ENCODE measurements at regions not wholly inside any gene's neighbourhood (a gene's known extent, or its start where the extent isn't known, plus 50 kb on each side); places are given as distances from the start of the nearest gene placed in this dataset.

- peaks cover 4% of the 10 kb centered on the region for H3K27me3 Mint-ChIP-seq (ENCODE audit: insufficient read depth, low read depth, poor library complexity)
- Histone ChIP-seq H3K4me2 (no peak overlapping the region), H3K9me2 (ENCODE audit: insufficient read depth) (peaks cover 4% of the 10 kb centered on the region; the same call in 1 of the 2 replicates), H3K4me3 (no peak overlapping the region), H3K27me3 (ENCODE audit: insufficient read depth) (no peaks in the 10 kb centered on the region), H3K79me2 (replicated peaks; ENCODE audit: insufficient read depth) (no peaks in the 10 kb centered on the region), H4K20me1 (replicated peaks; ENCODE audit: insufficient read depth) (no peaks in the 10 kb centered on the region), H3F3A (replicated peaks; ENCODE audit: low read depth) (no peaks in the 10 kb centered on the region), H3K36me3 (ENCODE audit: insufficient read depth) (no peaks in the 10 kb centered on the region), H2AFZ (no peak overlapping the region), H3K27ac (ENCODE audit: low read depth) (no peak overlapping the region), H3K4me1 (ENCODE audit: insufficient read depth) (no peaks in the 10 kb centered on the region)
- ATAC-seq (no peak), DNase-seq (ENCODE audit: low spot score) (no peak)
- no peak overlapping the region for H3K27ac Mint-ChIP-seq
- H3K4me1 Mint-ChIP-seq, result no peaks in the 10 kb centered on the region
- H3K9me3 Mint-ChIP-seq, result no peaks in the 10 kb centered on the region; the same call in 2 of the 3 replicates
- TF ChIP-seq EZH2 (IDR thresholded peaks at IDR 0.05; ENCODE audit: low read depth, unreplicated experiment) (no peak), ZNF331 (CRISPR knock-in tag; IDR thresholded peaks at IDR 0.05; ENCODE audit: low read depth) (no peak), ETS1 (IDR thresholded peaks at IDR 0.05) (no peak), ZNF114 (CRISPR knock-in tag; IDR thresholded peaks at IDR 0.05) (no peak), NANOG (IDR thresholded peaks at IDR 0.05; ENCODE audit: borderline replicate concordance) (no peak), EZH2phosphoT487 (IDR thresholded peaks at IDR 0.05; ENCODE audit: unreplicated experiment) (no peak), JUNB (IDR thresholded peaks at IDR 0.05; ENCODE audit: unreplicated experiment) (no peak), REST (IDR thresholded peaks at IDR 0.05; ENCODE audit: unreplicated experiment) (no peak), STAT1 (IDR thresholded peaks at IDR 0.05; ENCODE audit: unreplicated experiment) (no peak), CTCF (conservative IDR thresholded peaks at IDR 0.05; ENCODE audit: low read depth in 2 of 2) (no peak), ZNF462 (CRISPR knock-in tag; IDR thresholded peaks at IDR 0.05) (no peak), CREB1 (CRISPR knock-in tag; IDR thresholded peaks at IDR 0.05; ENCODE audit: low read depth) (no peak), POLR2AphosphoS5 (IDR thresholded peaks at IDR 0.05; ENCODE audit: low read depth) (no peak)
- H3K36me3 Mint-ChIP-seq (ENCODE audit: low read depth), result no peaks in the 10 kb centered on the region
- no peak overlapping the region for H3K4me3 Mint-ChIP-seq
Measured at GRCh38 chr4:10326075-10326474, 131.2 kb downstream of the ZNF518B start.

All from GM23338 (cell line).